Endothelial cell of umbilical vein (primary cell): ENCODE measurements at regions not wholly inside any gene's neighbourhood (a gene's known extent, or its start where the extent isn't known, plus 50 kb on each side); places are given as distances from the start of the nearest gene placed in this dataset.

Experiments
- BruUV-seq: library from RNA; stranded (reverse); fragments of 400-500 nt; replicated peaks from 2 replicates; lab custom pipeline; 2021; lab: Mats Ljungman, UMichigan
- CTCF ChIA-PET: fragments of 300-600, 350-600 bp; sonication (Branson Sonifier 250); formaldehyde crosslinking; loops from one replicate; lab custom pipeline; 2021; ENCODE audit warnings: antibody characterized with exemption, inconsistent platforms; lab: Charles Lee
- POLR2A ChIA-PET: fragments of 300-600, 350-600 bp; sonication (Branson Sonifier 250); formaldehyde crosslinking; loops from one replicate; lab custom pipeline; 2021; ENCODE audit warnings: antibody characterized with exemption, inconsistent platforms; lab: Charles Lee
- DNase-seq: peaks from one replicate; pipeline ENCODE4 v3.0.0-alpha.2; 2011; ENCODE audit warnings: low read depth, low spot score
- FAIRE-seq: peaks from 2 replicates; lab custom pipeline; 2011; peaks lifted over from hg19 to GRCh38; lab: Jason Lieb, UNC
- H2AFZ ChIP-seq: 2 replicates; pipeline ENCODE4 v1.6.0; 2012; ENCODE audit warnings: low read depth, low read length, control low read depth, inconsistent platforms
- H3K27ac ChIP-seq: 2 replicates; pipeline ENCODE4 v1.5.1; 2011; ENCODE audit warnings: low read depth, mild to moderate bottlenecking, control low read depth, low read length, moderate library complexity; ENCODE audit not compliant: insufficient read depth
- H3K27me3 ChIP-seq, 2 experiments: 2 replicates each; pipeline versions ENCODE4 v1.6.0 to v1.6.1; 2011; ENCODE audit warnings: low read length in 2 of 2, mixed read lengths in 1 of 2; ENCODE audit not compliant: control insufficient read depth in 2 of 2, insufficient read depth in 2 of 2
- H3K36me3 ChIP-seq, 2 experiments: 2 replicates in 1 of 2; 3 replicates in 1 of 2; pipeline ENCODE4 v1.5.1; 2011; ENCODE audit warnings: low read length in 2 of 2, mild to moderate bottlenecking in 1 of 2, moderate library complexity in 1 of 2; ENCODE audit not compliant: control insufficient read depth in 2 of 2, insufficient read depth in 2 of 2; ENCODE audit errors: extremely low read depth in 1 of 2
- H3K4me1 ChIP-seq: 3 replicates; pipeline ENCODE4 v1.5.1; 2011; ENCODE audit warnings: mild to moderate bottlenecking, low read length; ENCODE audit not compliant: control insufficient read depth, insufficient read depth; ENCODE audit errors: extremely low read depth
- H3K4me2 ChIP-seq: 2 replicates; pipeline ENCODE4 v1.6.1; 2011; ENCODE audit warnings: low read length, control low read depth, mixed read lengths; ENCODE audit not compliant: insufficient read depth
- H3K4me3 ChIP-seq, 3 experiments: fragments of 200-600 bp in 1 of 3; sonication (generic), shearing (Covaris generic) in 1 of 3; replicated peaks in 1 of 3; 2 replicates each; pipeline ENCODE4 v1.5.1; 2011 to 2016; ENCODE audit warnings: control low read depth in 3 of 3, low read length in 3 of 3, mild to moderate bottlenecking in 2 of 3, inconsistent platforms in 1 of 3, low read depth in 1 of 3, moderate library complexity in 1 of 3; ENCODE audit not compliant: insufficient read depth in 1 of 3
- H3K79me2 ChIP-seq: 2 replicates; pipeline ENCODE4 v1.6.0; 2012; ENCODE audit warnings: low read length, inconsistent platforms; ENCODE audit not compliant: control insufficient read depth, insufficient read depth
- H3K9ac ChIP-seq: replicated peaks from 2 replicates; pipeline ENCODE3; 2011; ENCODE audit warnings: low read length, control low read depth; ENCODE audit not compliant: insufficient read depth; ENCODE audit errors: extremely low read depth
- H3K9me1 ChIP-seq: replicated peaks from 3 replicates; pipeline ENCODE4 v1.6.0; 2011; ENCODE audit warnings: mild to moderate bottlenecking, low read length; ENCODE audit not compliant: control insufficient read depth, insufficient read depth; ENCODE audit errors: extremely low read depth
- H3K9me3 ChIP-seq: replicated peaks from 2 replicates; pipeline ENCODE4 v1.5.1; 2012; ENCODE audit warnings: low read length, inconsistent platforms; ENCODE audit not compliant: control insufficient read depth, insufficient read depth
- H4K20me1 ChIP-seq: replicated peaks from 2 replicates; pipeline ENCODE3; 2011; ENCODE audit warnings: mild to moderate bottlenecking, low read length; ENCODE audit not compliant: control insufficient read depth, insufficient read depth; ENCODE audit errors: extremely low read depth
- EZH2 ChIP-seq: IDR thresholded peaks from 2 replicates; pipeline ENCODE4 v1.6.1; 2012; ENCODE audit warnings: borderline replicate concordance, low read depth, mild to moderate bottlenecking, moderate library complexity, low read length, inconsistent platforms; ENCODE audit not compliant: severe bottlenecking
- FOS ChIP-seq: IDR thresholded peaks from 2 replicates; pipeline ENCODE4 v1.6.1; 2011; ENCODE audit warnings: mild to moderate bottlenecking, low read length, moderate library complexity, borderline replicate concordance; ENCODE audit not compliant: insufficient read depth
- GATA2 ChIP-seq: IDR thresholded peaks from 2 replicates; pipeline ENCODE4 v1.7.0; 2011; ENCODE audit warnings: low read depth, mild to moderate bottlenecking, moderate library complexity, mixed read lengths, low read length; ENCODE audit not compliant: insufficient read length, insufficient read depth
- JUN ChIP-seq: IDR thresholded peaks from 2 replicates; pipeline ENCODE4 v1.6.1; 2011; ENCODE audit warnings: borderline replicate concordance, low read depth; ENCODE audit not compliant: insufficient read length, insufficient read depth
- MYC ChIP-seq: IDR thresholded peaks from one replicate; pipeline ENCODE4 v1.6.1; 2011; ENCODE audit warnings: mild to moderate bottlenecking, low read depth, low read length
- POLR2A ChIP-seq: IDR thresholded peaks from 2 replicates; pipeline ENCODE4 v1.6.1; 2012; ENCODE audit warnings: low read depth, mild to moderate bottlenecking, control low read depth, low read length
- POLR2AphosphoS5 ChIP-seq: IDR thresholded peaks from 2 replicates; pipeline ENCODE4 v1.6.1; 2012; ENCODE audit warnings: low read depth, mild to moderate bottlenecking, control low read depth, low read length, moderate library complexity; ENCODE audit not compliant: insufficient read depth
- dilution Hi-C: fragments of 300-500 bp; cut with MboI; formaldehyde crosslinking; loops from one replicate; pipeline ENCODE4 v1.15.0; 2019; ENCODE audit warnings: low sequenced_read_pairs; ENCODE audit not compliant: extremely low pct_ligation_motif_present
- intact Hi-C: fragments of 100-400 bp; cut with micrococcal nuclease; formaldehyde crosslinking; loops from one replicate; pipeline ENCODE4 v1.10.0; 2022
- TF ChIP-seq, protein P1 (sequence below), 2 donors: IDR thresholded peaks; 1 replicate in 1 of 2; 2 replicates in 1 of 2; pipeline ENCODE4 v1.5.1; 2011; ENCODE audit warnings: low read length in 2 of 2, mild to moderate bottlenecking in 2 of 2, moderate library complexity in 2 of 2, control low read depth in 1 of 2, inconsistent platforms in 1 of 2, low read depth in 1 of 2; ENCODE audit not compliant: insufficient read depth in 1 of 2; ENCODE audit errors: extremely low read depth in 1 of 2
- TF ChIP-seq, protein P2 (sequence below): IDR thresholded peaks from 2 replicates; pipeline ENCODE4 v1.6.1; 2011; ENCODE audit not compliant: insufficient read depth, insufficient read length

DNA sequence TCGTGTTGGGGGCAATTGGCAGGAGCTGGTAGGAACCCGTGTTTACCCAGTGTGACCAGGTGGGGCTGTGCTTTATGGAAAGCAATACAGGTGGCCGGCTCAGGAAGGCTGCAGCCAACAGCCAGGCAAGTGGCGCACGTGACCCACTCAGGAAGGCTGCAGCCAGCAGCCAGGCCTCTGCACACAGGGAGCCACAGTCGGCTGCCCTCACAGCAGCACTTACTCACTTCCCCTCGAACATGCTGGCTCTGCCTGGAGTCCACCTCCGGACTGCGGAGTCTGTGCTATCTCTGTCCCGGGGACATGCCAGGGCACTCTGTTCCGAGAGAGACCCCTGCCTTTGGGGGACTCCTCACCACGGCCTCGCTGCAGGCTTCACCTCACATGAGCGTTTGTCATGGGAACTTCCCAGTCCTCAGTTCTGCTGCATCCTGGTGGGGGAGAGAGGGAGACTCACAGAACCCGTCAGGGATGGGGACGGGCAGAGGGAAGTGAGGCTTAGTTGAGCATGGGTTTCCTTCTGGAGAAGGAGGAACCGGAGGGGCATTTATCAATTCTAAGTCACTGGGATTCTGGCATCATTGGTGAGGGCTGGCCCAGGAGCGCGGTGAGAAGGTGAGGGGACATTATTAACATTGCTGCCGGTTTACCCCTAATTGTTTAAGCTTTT, 76.8 kb downstream of the TTLL2 start:
- Histone ChIP-seq H3K4me1 (no peaks in the 10 kb centered on the region), H4K20me1 (no peaks in the 10 kb centered on the region), H3K4me2 (no peak overlapping the region), H3K27me3 (no peaks in the 10 kb centered on the region), H3K9ac (no peak overlapping the region), H3K9me1 (no peaks in the 10 kb centered on the region), H3K27ac (no peak overlapping the region), H3K4me3 (no peak overlapping the region), H3K79me2 (no peaks in the 10 kb centered on the region), H3K36me3 (no peaks in the 10 kb centered on the region), H3K9me3 (no peaks in the 10 kb centered on the region), H2AFZ (no peak overlapping the region)
- dilution Hi-C loops (no loop called here), intact Hi-C loops (no loop called here)
- CTCF ChIA-PET, result no interaction called here
- TF ChIP-seq FOS (no peak), POLR2A (no peak), GATA2 (no peak), MYC (no peak), JUN (no peak), POLR2AphosphoS5 (no peak), EZH2 (no peak)
- TF ChIP-seq, protein P1, sequence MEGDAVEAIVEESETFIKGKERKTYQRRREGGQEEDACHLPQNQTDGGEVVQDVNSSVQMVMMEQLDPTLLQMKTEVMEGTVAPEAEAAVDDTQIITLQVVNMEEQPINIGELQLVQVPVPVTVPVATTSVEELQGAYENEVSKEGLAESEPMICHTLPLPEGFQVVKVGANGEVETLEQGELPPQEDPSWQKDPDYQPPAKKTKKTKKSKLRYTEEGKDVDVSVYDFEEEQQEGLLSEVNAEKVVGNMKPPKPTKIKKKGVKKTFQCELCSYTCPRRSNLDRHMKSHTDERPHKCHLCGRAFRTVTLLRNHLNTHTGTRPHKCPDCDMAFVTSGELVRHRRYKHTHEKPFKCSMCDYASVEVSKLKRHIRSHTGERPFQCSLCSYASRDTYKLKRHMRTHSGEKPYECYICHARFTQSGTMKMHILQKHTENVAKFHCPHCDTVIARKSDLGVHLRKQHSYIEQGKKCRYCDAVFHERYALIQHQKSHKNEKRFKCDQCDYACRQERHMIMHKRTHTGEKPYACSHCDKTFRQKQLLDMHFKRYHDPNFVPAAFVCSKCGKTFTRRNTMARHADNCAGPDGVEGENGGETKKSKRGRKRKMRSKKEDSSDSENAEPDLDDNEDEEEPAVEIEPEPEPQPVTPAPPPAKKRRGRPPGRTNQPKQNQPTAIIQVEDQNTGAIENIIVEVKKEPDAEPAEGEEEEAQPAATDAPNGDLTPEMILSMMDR (IDR thresholded peaks at IDR 0.05; ENCODE audit: extremely low read depth in 1 of 2, insufficient read depth in 1 of 2, low read depth in 1 of 2, low read length in 2 of 2), result no peak
- TF ChIP-seq, protein P2, sequence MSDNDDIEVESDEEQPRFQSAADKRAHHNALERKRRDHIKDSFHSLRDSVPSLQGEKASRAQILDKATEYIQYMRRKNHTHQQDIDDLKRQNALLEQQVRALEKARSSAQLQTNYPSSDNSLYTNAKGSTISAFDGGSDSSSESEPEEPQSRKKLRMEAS, result no peak
- POLR2A ChIA-PET, result no interaction called here
- DNase-seq, result no peak
- BruUV-seq, result no TSS peak
- FAIRE-seq, result no peak
